Keratinocyte (primary cell): ENCODE measurements at regions not wholly inside any gene's neighbourhood (a gene's known extent, or its start where the extent isn't known, plus 50 kb on each side); places are given as distances from the start of the nearest gene placed in this dataset.

Experiments used
- DNase-seq: peaks from one replicate; pipeline ENCODE4 v3.0.0-alpha.2; 2011; ENCODE audit warnings: low read depth, missing footprints, low spot score
- FAIRE-seq: peaks from 2 replicates; lab custom pipeline; 2011; peaks lifted over from hg19 to GRCh38; lab: Jason Lieb, UNC
- H2AFZ ChIP-seq: 2 replicates; pipeline ENCODE4 v1.6.0; 2012; ENCODE audit warnings: low read length, control low read depth, inconsistent platforms; ENCODE audit not compliant: control insufficient read depth
- H3K27ac ChIP-seq: 2 replicates; pipeline ENCODE4 v1.5.1; 2011; ENCODE audit warnings: low read length; ENCODE audit not compliant: control insufficient read depth, insufficient read depth
- H3K27me3 ChIP-seq: 3 replicates; pipeline ENCODE4 v1.6.0; 2011; ENCODE audit warnings: low read length; ENCODE audit not compliant: control insufficient read depth, insufficient read depth; ENCODE audit errors: extremely low read depth
- H3K36me3 ChIP-seq, 2 experiments: 2 replicates in 1 of 2; 3 replicates in 1 of 2; pipeline ENCODE4 v1.5.1; 2011; ENCODE audit warnings: low read length in 2 of 2, mild to moderate bottlenecking in 1 of 2; ENCODE audit not compliant: control insufficient read depth in 2 of 2, insufficient read depth in 2 of 2; ENCODE audit errors: extremely low read depth in 1 of 2
- H3K4me1 ChIP-seq: 3 replicates; pipeline ENCODE4 v1.5.1; 2011; ENCODE audit warnings: low read length; ENCODE audit not compliant: control insufficient read depth, insufficient read depth; ENCODE audit errors: extremely low read depth
- H3K4me2 ChIP-seq: 3 replicates; pipeline ENCODE4 v1.6.0; 2011; ENCODE audit warnings: low read depth, low read length; ENCODE audit not compliant: control insufficient read depth, insufficient read depth; ENCODE audit errors: extremely low read depth
- H3K4me3 ChIP-seq, 3 experiments: fragments of 200-600 bp in 1 of 3; sonication (generic) in 1 of 3; 2 replicates in 2 of 3; 3 replicates in 1 of 3; pipeline ENCODE4 v1.5.1; 2011 to 2016; ENCODE audit warnings: low read length in 3 of 3, mild to moderate bottlenecking in 3 of 3, control low read depth in 2 of 3, inconsistent platforms in 1 of 3, low read depth in 1 of 3, mixed read lengths in 1 of 3, mixed run types in 1 of 3, moderate library complexity in 1 of 3; ENCODE audit not compliant: control insufficient read depth in 2 of 3, insufficient read depth in 2 of 3; ENCODE audit errors: extremely low read depth in 1 of 3
- H3K79me2 ChIP-seq: 2 replicates; pipeline ENCODE4 v1.6.0; 2012; ENCODE audit warnings: low read length; ENCODE audit not compliant: control insufficient read depth, insufficient read depth
- H3K9ac ChIP-seq: 3 replicates; pipeline ENCODE4 v1.6.0; 2011; ENCODE audit warnings: low read length; ENCODE audit not compliant: control insufficient read depth, insufficient read depth; ENCODE audit errors: extremely low read depth
- H3K9me1 ChIP-seq: 3 replicates; pipeline ENCODE4 v1.6.0; 2011; ENCODE audit warnings: low read length; ENCODE audit not compliant: control insufficient read depth, insufficient read depth; ENCODE audit errors: extremely low read depth
- H3K9me3 ChIP-seq: 2 replicates; pipeline ENCODE4 v1.5.1; 2012; ENCODE audit warnings: low read depth, low read length; ENCODE audit not compliant: control insufficient read depth
- H4K20me1 ChIP-seq: 3 replicates; pipeline ENCODE4 v1.6.0; 2011; ENCODE audit warnings: low read length; ENCODE audit not compliant: control insufficient read depth, insufficient read depth; ENCODE audit errors: extremely low read depth
- CTCF ChIP-seq, 3 experiments: IDR thresholded peaks in 1 of 3; conservative IDR thresholded peaks in 1 of 3; optimal IDR thresholded peaks in 1 of 3; 2 replicates in 2 of 3; 3 replicates in 1 of 3; pipeline versions ENCODE3 to v1.5.1; 2011; ENCODE audit warnings: low read length in 3 of 3, mild to moderate bottlenecking in 3 of 3, moderate library complexity in 2 of 3, control low read depth in 1 of 3, inconsistent platforms in 1 of 3; ENCODE audit not compliant: insufficient read depth in 2 of 3; ENCODE audit errors: extremely low read depth in 1 of 3
- EZH2 ChIP-seq: IDR thresholded peaks from one replicate; pipeline ENCODE4 v1.6.1; 2012; ENCODE audit warnings: inconsistent platforms, mild to moderate bottlenecking, low read length, moderate library complexity
- dilution Hi-C: fragments of 300-500 bp; cut with MboI; formaldehyde crosslinking; loops from one replicate; pipeline ENCODE4 v1.7.0; 2020; ENCODE audit warnings: low sequenced_read_pairs; ENCODE audit not compliant: extremely low pct_ligation_motif_present

GRCh38 chr7:69187824-69188333, 410.4 kb upstream of the AUTS2 start:
- TF ChIP-seq CTCF (optimal IDR thresholded peaks at IDR 0.05 in 1 of 3, IDR thresholded peaks at IDR 0.05 in 1 of 3, conservative IDR thresholded peaks at IDR 0.05 in 1 of 3; ENCODE audit: extremely low read depth in 1 of 3, insufficient read depth in 2 of 3, low read length in 3 of 3) (no peak), EZH2 (no peak)
- Histone ChIP-seq H3K36me3 (no peaks in the 10 kb centered on the region), H3K4me3 (no peak overlapping the region), H3K4me1 (no peaks in the 10 kb centered on the region), H4K20me1 (no peaks in the 10 kb centered on the region), H3K79me2 (no peaks in the 10 kb centered on the region), H3K27me3 (no peaks in the 10 kb centered on the region), H3K9me1 (no peaks in the 10 kb centered on the region), H3K9ac (no peak overlapping the region), H3K4me2 (no peak overlapping the region), H2AFZ (no peak overlapping the region), H3K27ac (no peak overlapping the region), H3K9me3 (peaks cover 2% of the 10 kb centered on the region)
- FAIRE-seq (no peak), DNase-seq (no peak)
- dilution Hi-C loops: no loop called here

- no peak overlapping the region for H3K9ac ChIP-seq
- no peak overlapping the region for H2AFZ ChIP-seq
- dilution Hi-C loops: no loop called here
- no peaks in the 10 kb centered on the region for H3K36me3 ChIP-seq
- no peaks in the 10 kb centered on the region for H3K79me2 ChIP-seq
- peaks cover 2% of the 10 kb centered on the region for H3K9me3 ChIP-seq
- H3K4me2 ChIP-seq: no peak overlapping the region
- H4K20me1 ChIP-seq: no peaks in the 10 kb centered on the region
- no peaks in the 10 kb centered on the region for H3K27me3 ChIP-seq
- no peak overlapping the region for H3K27ac ChIP-seq
- DNase-seq: no peak
- no peaks in the 10 kb centered on the region for H3K9me1 ChIP-seq
- no peak for FAIRE-seq
- no peaks in the 10 kb centered on the region for H3K4me1 ChIP-seq
- TF ChIP-seq CTCF (optimal IDR thresholded peaks at IDR 0.05 in 1 of 3, IDR thresholded peaks at IDR 0.05 in 1 of 3, conservative IDR thresholded peaks at IDR 0.05 in 1 of 3; ENCODE audit: extremely low read depth in 1 of 3, insufficient read depth in 2 of 3, low read length in 3 of 3): no peak
- no peak for TF ChIP-seq EZH2
- H3K4me3 ChIP-seq: no peak overlapping the region
Measured at GRCh38 chr7:69189406-69189805, 408.9 kb upstream of the AUTS2 start.
